ENCODE measurements at regions not wholly inside any gene's neighbourhood (a gene's known extent, or its start where the extent isn't known, plus 50 kb on each side); places are given as distances from the start of the nearest gene placed in this dataset.
A peak's percentile ranks its signal among the peaks of the same experiment; 100 is the strongest.

- H3K36me3 Mint-ChIP-seq = no peaks in the 10 kb centered on the region
- no peak overlapping the region for H3K27ac Mint-ChIP-seq
- H3K9me3 Mint-ChIP-seq = peaks cover 8% of the 10 kb centered on the region
- peaks cover 40% of the 10 kb centered on the region for H3K4me1 Mint-ChIP-seq (ENCODE audit: unreplicated experiment)
- peaks cover 2% of the 10 kb centered on the region for H3K27me3 Mint-ChIP-seq
- H3K4me3 Mint-ChIP-seq = no peak overlapping the region
- TF ChIP-seq CTCF (conservative IDR thresholded peaks at IDR 0.05) = no peak
- DNase-seq (ENCODE audit: extremely low spot score, unreplicated experiment) = no peak
Measured at GRCh38 chr9:86842573-86842972, 104.7 kb downstream of the GAS1 start.

GRCh38 chr9:86839522-86839921, 107.8 kb downstream of the GAS1 start:
- H3K36me3 Mint-ChIP-seq = no peaks in the 10 kb centered on the region
- H3K27ac Mint-ChIP-seq = no peak overlapping the region
- DNase-seq (ENCODE audit: extremely low spot score, unreplicated experiment) = no peak
- H3K4me3 Mint-ChIP-seq = no peak overlapping the region
- H3K9me3 Mint-ChIP-seq = peaks cover 8% of the 10 kb centered on the region
- H3K4me1 Mint-ChIP-seq (ENCODE audit: unreplicated experiment) = peaks cover 44% of the 10 kb centered on the region
- no peak for TF ChIP-seq CTCF (conservative IDR thresholded peaks at IDR 0.05)
- H3K27me3 Mint-ChIP-seq = peaks cover 9% of the 10 kb centered on the region

- no peak for DNase-seq (ENCODE audit: extremely low spot score, unreplicated experiment)
- Mint-ChIP-seq H3K27ac (no peak overlapping the region), H3K9me3 (peaks cover 8% of the 10 kb centered on the region), H3K4me3 (peak overlapping the region; percentile 27), H3K27me3 (peaks cover 9% of the 10 kb centered on the region), H3K36me3 (no peaks in the 10 kb centered on the region), H3K4me1 (ENCODE audit: unreplicated experiment) (peaks cover 44% of the 10 kb centered on the region)
- no peak for TF ChIP-seq CTCF (conservative IDR thresholded peaks at IDR 0.05)
Measured at GRCh38 chr9:86838519-86839497, 108.5 kb downstream of the GAS1 start.

- H3K27me3 Mint-ChIP-seq = peaks cover 6% of the 10 kb centered on the region
- H3K4me1 Mint-ChIP-seq (ENCODE audit: unreplicated experiment) = peaks cover 39% of the 10 kb centered on the region
- no peak overlapping the region for H3K4me3 Mint-ChIP-seq
- no peaks in the 10 kb centered on the region for H3K36me3 Mint-ChIP-seq
- no peak for DNase-seq (ENCODE audit: extremely low spot score, unreplicated experiment)
- no peaks in the 10 kb centered on the region for H3K9me3 Mint-ChIP-seq
- no peak for TF ChIP-seq CTCF (conservative IDR thresholded peaks at IDR 0.05)
- H3K27ac Mint-ChIP-seq = no peak overlapping the region
Measured at GRCh38 chr9:86837345-86837744, 110.0 kb downstream of the GAS1 start.

- TF ChIP-seq CTCF (conservative IDR thresholded peaks at IDR 0.05) = no peak
- no peaks in the 10 kb centered on the region for H3K9me3 Mint-ChIP-seq
- H3K27ac Mint-ChIP-seq = no peak overlapping the region
- H3K27me3 Mint-ChIP-seq = peaks cover 6% of the 10 kb centered on the region
- H3K36me3 Mint-ChIP-seq = no peaks in the 10 kb centered on the region
- H3K4me3 Mint-ChIP-seq = no peak overlapping the region
- no peak for DNase-seq (ENCODE audit: extremely low spot score, unreplicated experiment)
- peaks cover 39% of the 10 kb centered on the region for H3K4me1 Mint-ChIP-seq (ENCODE audit: unreplicated experiment)
Measured at GRCh38 chr9:86836797-86837196, 110.5 kb downstream of the GAS1 start.
